SU-DHL-6 (cell line): ENCODE measurements at regions not wholly inside any gene's neighbourhood (a gene's known extent, or its start where the extent isn't known, plus 50 kb on each side); places are given as distances from the start of the nearest gene placed in this dataset.

ENCODE experiments used
- H2AFZ ChIP-seq: fragments of 200-600 bp; sonication (generic); 2 replicates; pipeline ENCODE4 v1.6.1; 2014; ENCODE audit warnings: low read depth, mild to moderate bottlenecking, moderate library complexity, mixed read lengths, antibody characterized with exemption, low read length; ENCODE audit not compliant: severe bottlenecking
- H3F3A ChIP-seq: fragments of 200-600 bp; shearing (Covaris generic); 2 replicates; pipeline ENCODE4 v1.6.0; 2016; ENCODE audit warnings: antibody characterized with exemption, mild to moderate bottlenecking; ENCODE audit not compliant: insufficient read depth
- H3K27ac ChIP-seq: fragments of 200-600 bp; sonication (generic); 2 replicates; pipeline ENCODE4 v1.5.1; 2016; ENCODE audit warnings: low read depth, mild to moderate bottlenecking, low read length, moderate library complexity, mixed read lengths
- H3K27me3 ChIP-seq: fragments of 200-600 bp; sonication (generic), shearing (Covaris generic); 2 replicates; pipeline ENCODE4 v1.6.0; 2014; ENCODE audit warnings: mild to moderate bottlenecking, low read length
- H3K36me3 ChIP-seq: fragments of 200-600 bp; sonication (generic); 2 replicates; pipeline ENCODE4 v1.6.1; 2014; ENCODE audit warnings: mild to moderate bottlenecking, low read length, mixed read lengths
- H3K4me2 ChIP-seq: fragments of 300-600, 200-600 bp; shearing (Covaris generic), sonication (generic); 2 replicates; pipeline ENCODE4 v1.6.0; 2014; ENCODE audit warnings: low read length, low read depth, mild to moderate bottlenecking; ENCODE audit not compliant: poor library complexity, severe bottlenecking
- H3K4me3 ChIP-seq: fragments of 200-600 bp; sonication (generic); 2 replicates; pipeline ENCODE4 v1.5.1; 2014; ENCODE audit warnings: antibody characterized with exemption, low read length, mild to moderate bottlenecking, mixed read lengths; ENCODE audit not compliant: insufficient read depth, poor library complexity, severe bottlenecking
- H3K79me2 ChIP-seq: fragments of 200-600 bp; sonication (generic); 2 replicates; pipeline ENCODE4 v1.6.1; 2014; ENCODE audit warnings: mild to moderate bottlenecking, low read length, moderate library complexity; ENCODE audit not compliant: insufficient read depth
- H3K9ac ChIP-seq: fragments of 200-600 bp; sonication (generic); 2 replicates; pipeline ENCODE4 v1.7.0; 2014; ENCODE audit warnings: mild to moderate bottlenecking, low read length
- H3K9me2 ChIP-seq: fragments of 200-600 bp; sonication (generic); replicated peaks from 2 replicates; pipeline ENCODE4 v1.6.1; 2014; ENCODE audit warnings: low read length; ENCODE audit not compliant: insufficient read depth
- H3K9me3 ChIP-seq: fragments of 200-600 bp; sonication (generic); 2 replicates; pipeline ENCODE4 v1.6.1; 2014; ENCODE audit warnings: low read length, mixed read lengths; ENCODE audit not compliant: insufficient read depth
- H4K20me1 ChIP-seq: fragments of 200-600 bp; sonication (generic); 2 replicates; pipeline ENCODE4 v1.6.1; 2014; ENCODE audit warnings: low read depth, mild to moderate bottlenecking, antibody characterized with exemption, low read length, moderate library complexity, mixed read lengths
- EZH2phosphoT487 ChIP-seq: fragments of 200-600 bp; sonication (generic), shearing (Covaris generic); conservative IDR thresholded peaks from 2 replicates; pipeline ENCODE4 v1.6.1; 2018; ENCODE audit warnings: mild to moderate bottlenecking, antibody characterized with exemption, low read length, moderate library complexity, mixed read lengths
- TF ChIP-seq, protein P1 (sequence below): fragments of 200-600 bp; sonication (generic); IDR thresholded peaks from one replicate; pipeline ENCODE4 v1.5.1; 2017; ENCODE audit warnings: antibody characterized with exemption, mild to moderate bottlenecking, low read length, moderate library complexity; ENCODE audit not compliant: insufficient read depth, poor library complexity, severe bottlenecking

DNA sequence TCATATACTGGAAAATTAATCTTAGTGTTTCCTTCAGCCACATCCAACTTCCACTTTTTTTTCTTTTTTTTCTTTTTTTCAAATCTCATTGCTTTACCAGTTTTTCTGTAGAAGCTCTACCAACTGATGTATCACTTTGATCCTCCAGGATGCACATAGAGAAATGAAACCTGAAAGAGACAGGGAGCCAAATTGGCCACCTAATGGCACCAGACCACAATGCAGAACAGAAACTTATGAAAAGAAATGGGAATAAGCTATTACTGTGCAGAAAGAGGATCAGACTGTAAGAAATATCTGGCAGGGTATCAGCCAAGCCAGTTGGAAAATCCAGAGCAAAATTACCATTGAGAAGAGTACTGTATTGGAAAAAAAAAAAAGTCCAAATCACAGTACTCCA lies 1514.2 kb downstream of the MRPL39 start:
- Histone ChIP-seq H3K27me3 (no peaks in the 10 kb centered on the region), H3K4me2 (no peak overlapping the region), H2AFZ (no peak overlapping the region), H3K27ac (no peak overlapping the region), H3K9ac (no peak overlapping the region), H3F3A (no peaks in the 10 kb centered on the region), H3K9me3 (no peaks in the 10 kb centered on the region), H3K79me2 (no peaks in the 10 kb centered on the region), H4K20me1 (no peaks in the 10 kb centered on the region), H3K4me3 (no peak overlapping the region), H3K36me3 (no peaks in the 10 kb centered on the region), H3K9me2 (no peaks in the 10 kb centered on the region)
- TF ChIP-seq EZH2phosphoT487, result no peak
- TF ChIP-seq, protein P1, sequence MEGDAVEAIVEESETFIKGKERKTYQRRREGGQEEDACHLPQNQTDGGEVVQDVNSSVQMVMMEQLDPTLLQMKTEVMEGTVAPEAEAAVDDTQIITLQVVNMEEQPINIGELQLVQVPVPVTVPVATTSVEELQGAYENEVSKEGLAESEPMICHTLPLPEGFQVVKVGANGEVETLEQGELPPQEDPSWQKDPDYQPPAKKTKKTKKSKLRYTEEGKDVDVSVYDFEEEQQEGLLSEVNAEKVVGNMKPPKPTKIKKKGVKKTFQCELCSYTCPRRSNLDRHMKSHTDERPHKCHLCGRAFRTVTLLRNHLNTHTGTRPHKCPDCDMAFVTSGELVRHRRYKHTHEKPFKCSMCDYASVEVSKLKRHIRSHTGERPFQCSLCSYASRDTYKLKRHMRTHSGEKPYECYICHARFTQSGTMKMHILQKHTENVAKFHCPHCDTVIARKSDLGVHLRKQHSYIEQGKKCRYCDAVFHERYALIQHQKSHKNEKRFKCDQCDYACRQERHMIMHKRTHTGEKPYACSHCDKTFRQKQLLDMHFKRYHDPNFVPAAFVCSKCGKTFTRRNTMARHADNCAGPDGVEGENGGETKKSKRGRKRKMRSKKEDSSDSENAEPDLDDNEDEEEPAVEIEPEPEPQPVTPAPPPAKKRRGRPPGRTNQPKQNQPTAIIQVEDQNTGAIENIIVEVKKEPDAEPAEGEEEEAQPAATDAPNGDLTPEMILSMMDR, result no peak

DNA sequence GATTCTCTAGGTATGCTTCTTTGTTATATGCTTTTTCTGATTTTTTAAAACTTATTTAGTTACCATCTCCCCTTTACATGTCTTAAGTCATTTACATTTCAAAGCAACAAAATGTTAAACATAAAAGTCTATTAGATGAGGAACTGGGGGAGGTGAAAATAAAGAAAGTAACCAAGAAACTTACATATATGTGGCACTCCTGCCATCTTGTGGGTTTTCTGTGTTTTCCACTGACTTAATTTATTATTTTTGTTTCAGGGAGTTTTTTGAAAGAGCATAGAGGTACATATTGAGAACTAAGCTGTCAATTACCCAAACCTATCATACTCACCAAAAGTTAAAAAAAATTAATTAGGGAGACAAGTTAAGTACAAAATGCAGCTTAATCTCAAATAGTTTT lies 1531.1 kb downstream of the MRPL39 start:
- Histone ChIP-seq H3K79me2 (no peaks in the 10 kb centered on the region), H3K27me3 (no peaks in the 10 kb centered on the region), H3K27ac (no peak overlapping the region), H3F3A (no peaks in the 10 kb centered on the region), H3K36me3 (no peaks in the 10 kb centered on the region), H3K4me3 (no peak overlapping the region), H2AFZ (peak overlapping the region; percentile 43), H4K20me1 (no peaks in the 10 kb centered on the region), H3K9me3 (peaks cover 12% of the 10 kb centered on the region; the same call in 1 of the 2 replicates), H3K9me2 (no peaks in the 10 kb centered on the region), H3K4me2 (no peak overlapping the region), H3K9ac (no peak overlapping the region)
- TF ChIP-seq, protein P1, result peak; percentile 33
- TF ChIP-seq EZH2phosphoT487, result no peak

DNA sequence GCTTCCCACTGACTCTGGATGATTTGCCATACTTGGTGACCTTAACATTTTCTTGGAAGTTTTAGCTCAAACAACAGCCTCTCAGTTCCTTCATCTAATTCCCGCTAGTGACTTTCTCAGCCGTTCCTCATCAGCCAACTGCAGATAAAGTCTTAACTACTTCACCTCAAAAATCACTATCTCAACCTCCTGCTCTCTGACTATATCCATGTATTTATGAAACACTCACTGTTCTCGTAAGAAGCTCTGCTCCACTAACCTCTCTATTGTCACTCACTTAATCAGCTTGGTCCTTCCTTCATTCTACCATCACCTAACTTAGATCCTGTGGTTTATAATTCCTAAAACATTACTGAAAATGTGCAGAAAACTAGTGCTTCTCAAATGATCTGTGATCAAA lies 1551.6 kb downstream of the MRPL39 start:
- Histone ChIP-seq H4K20me1 (no peaks in the 10 kb centered on the region), H3K4me3 (no peak overlapping the region), H3K27ac (no peak overlapping the region), H3K9me3 (no peaks in the 10 kb centered on the region), H3K9me2 (no peaks in the 10 kb centered on the region), H2AFZ (peak overlapping the region; percentile 14), H3K27me3 (no peaks in the 10 kb centered on the region), H3K9ac (no peak overlapping the region), H3K4me2 (no peak overlapping the region), H3F3A (0 out of 2 replicates have a peak, but pooled peaks cover 3% of the 10 kb centered on the region), H3K36me3 (no peaks in the 10 kb centered on the region), H3K79me2 (no peaks in the 10 kb centered on the region)
- TF ChIP-seq EZH2phosphoT487, result no peak
- TF ChIP-seq, protein P1, result no peak
